WTC11 (cell line): ENCODE measurements at regions not wholly inside any gene's neighbourhood (a gene's known extent, or its start where the extent isn't known, plus 50 kb on each side); places are given as distances from the start of the nearest gene placed in this dataset.

Experiments used
- ATAC-seq: fragments of 200-7000 bp; cut with Tn5 transposase; 2 replicates; pipeline ENCODE4 v1.10.0; 2021; ENCODE audit warnings: mild to moderate bottlenecking, moderate library complexity
- CTCF ChIA-PET: fragments of 300-600 bp; sonication (Branson Sonifier 250); formaldehyde crosslinking; loops from one replicate; lab custom pipeline; 2021; ENCODE audit warnings: antibody characterized with exemption; lab: Charles Lee
- POLR2A ChIA-PET: fragments of 350-600 bp; sonication (Branson Sonifier 250); formaldehyde crosslinking; loops from one replicate; lab custom pipeline; 2021; ENCODE audit warnings: antibody characterized with exemption; lab: Charles Lee
- DNase-seq: peaks from one replicate; pipeline ENCODE4 v3.0.0; 2021; ENCODE audit warnings: low spot score
- H3K27ac Mint-ChIP-seq: 2 replicates; pipeline ENCODE4 v1.8.0; 2021; ENCODE audit warnings: mixed read lengths
- H3K27me3 Mint-ChIP-seq: 2 replicates; pipeline ENCODE4 v1.8.0; 2021; ENCODE audit warnings: low read depth, mild to moderate bottlenecking, moderate library complexity, mixed read lengths
- H3K36me3 Mint-ChIP-seq: 2 replicates; pipeline ENCODE4 v1.8.0; 2021; ENCODE audit warnings: mixed read lengths
- H3K4me1 Mint-ChIP-seq: 2 replicates; pipeline ENCODE4 v1.8.0; 2022; ENCODE audit warnings: mixed read lengths
- H3K4me3 Mint-ChIP-seq: 2 replicates; pipeline ENCODE4 v1.8.0; 2021; ENCODE audit warnings: mild to moderate bottlenecking, moderate library complexity, mixed read lengths
- H3K9me3 Mint-ChIP-seq: 2 replicates; pipeline ENCODE4 v1.8.0; 2021; ENCODE audit warnings: mixed read lengths
- ATF1 ChIP-seq: sonication (generic); formaldehyde crosslinking; IDR thresholded peaks from 2 replicates; pipeline ENCODE4 v1.8.1; 2023; ENCODE audit warnings: mild to moderate bottlenecking, moderate library complexity, missing genetic modification reagents
- CREM ChIP-seq: sonication (generic); formaldehyde crosslinking; IDR thresholded peaks from 2 replicates; pipeline ENCODE4 v1.8.1; 2022; ENCODE audit warnings: mild to moderate bottlenecking, missing genetic modification reagents, moderate library complexity
- CTCF ChIP-seq: fragments of 200-600 bp; IDR thresholded peaks from 2 replicates; pipeline ENCODE4 v1.8.0; 2022; ENCODE audit warnings: antibody characterized with exemption
- FOXJ3 ChIP-seq: sonication (generic); formaldehyde crosslinking; IDR thresholded peaks from 2 replicates; pipeline ENCODE4 v1.9.0; 2021; ENCODE audit warnings: missing genetic modification reagents, mild to moderate bottlenecking, borderline replicate concordance
- FOXK1 ChIP-seq: sonication (generic); formaldehyde crosslinking; IDR thresholded peaks from 2 replicates; pipeline ENCODE4 v1.8.0; 2022; ENCODE audit warnings: mild to moderate bottlenecking, moderate library complexity, missing genetic modification reagents
- HMGXB4 ChIP-seq: sonication (generic); formaldehyde crosslinking; IDR thresholded peaks from 2 replicates; pipeline ENCODE4 v1.8.1; 2023; ENCODE audit warnings: mild to moderate bottlenecking, moderate library complexity, missing genetic modification reagents
- MXD4 ChIP-seq: fragments of 250-450 bp; sonication (Bioruptor Pico); IDR thresholded peaks from 2 replicates; pipeline ENCODE4 v1.8.0; 2021; ENCODE audit warnings: mild to moderate bottlenecking, moderate library complexity, borderline replicate concordance
- NFYB ChIP-seq: sonication (generic); formaldehyde crosslinking; conservative IDR thresholded peaks from 2 replicates; pipeline ENCODE4 v1.8.0; 2022; ENCODE audit warnings: low read depth, missing genetic modification reagents
- OVOL2 ChIP-seq: fragments of 250-450 bp; sonication (Bioruptor Pico); IDR thresholded peaks from 2 replicates; pipeline ENCODE4 v1.9.0; 2021; ENCODE audit warnings: mild to moderate bottlenecking, borderline replicate concordance
- RORB ChIP-seq: fragments of 250-450 bp; sonication (Bioruptor Pico); IDR thresholded peaks from 2 replicates; pipeline ENCODE4 v1.9.0; 2021; ENCODE audit warnings: mild to moderate bottlenecking
- SMAD4 ChIP-seq: sonication (generic); formaldehyde crosslinking; IDR thresholded peaks from 2 replicates; pipeline ENCODE4 v1.8.0; 2022; ENCODE audit warnings: mild to moderate bottlenecking, missing genetic modification reagents
- SOX15 ChIP-seq: fragments of 250-450 bp; sonication (Bioruptor Pico); IDR thresholded peaks from 2 replicates; pipeline ENCODE4 v1.9.0; 2021; ENCODE audit warnings: mild to moderate bottlenecking
- ZNF121 ChIP-seq: sonication (generic); formaldehyde crosslinking; IDR thresholded peaks from 2 replicates; pipeline ENCODE4 v1.8.0; 2023; ENCODE audit warnings: missing genetic modification reagents
- TF ChIP-seq, protein P1 (sequence below): fragments of 250-450 bp; sonication (Bioruptor Pico); IDR thresholded peaks from 2 replicates; pipeline ENCODE4 v1.9.0; 2021; ENCODE audit warnings: mild to moderate bottlenecking
- TF ChIP-seq, protein P2 (sequence below): sonication (generic); formaldehyde crosslinking; conservative IDR thresholded peaks from 2 replicates; pipeline ENCODE4 v1.8.1; 2022; ENCODE audit warnings: mild to moderate bottlenecking, missing genetic modification reagents
- TF ChIP-seq, protein P3 (sequence below): sonication (generic); formaldehyde crosslinking; IDR thresholded peaks from 2 replicates; pipeline ENCODE4 v1.8.0; 2022; ENCODE audit warnings: missing genetic modification reagents

GRCh38 chr2:58481670-58482069 lies 240.5 kb upstream of the FANCL start:
- ChIA-PET CTCF (interaction anchor here (1.1 kb wide), 1 partner anchor 72 kb away, joined by 3 read pairs; no protein-coding TSS in a partner anchor), POLR2A (no interaction called here)
- no peak for ATAC-seq
- peaks cover 48% of the 10 kb centered on the region for H3K27me3 Mint-ChIP-seq
- DNase-seq: no peak
- H3K4me3 Mint-ChIP-seq: no peak overlapping the region
- H3K4me1 Mint-ChIP-seq: peaks cover 27% of the 10 kb centered on the region
- H3K9me3 Mint-ChIP-seq: peaks cover 13% of the 10 kb centered on the region
- H3K27ac Mint-ChIP-seq: no peak overlapping the region
- TF ChIP-seq ZNF121 (CRISPR knock-in tag) (peak; percentile 77), CREM (CRISPR knock-in tag) (no peak), NFYB (CRISPR knock-in tag) (no peak), CTCF (no peak), FOXJ3 (CRISPR knock-in tag) (no peak)
- H3K36me3 Mint-ChIP-seq: peaks cover 7% of the 10 kb centered on the region

DNA sequence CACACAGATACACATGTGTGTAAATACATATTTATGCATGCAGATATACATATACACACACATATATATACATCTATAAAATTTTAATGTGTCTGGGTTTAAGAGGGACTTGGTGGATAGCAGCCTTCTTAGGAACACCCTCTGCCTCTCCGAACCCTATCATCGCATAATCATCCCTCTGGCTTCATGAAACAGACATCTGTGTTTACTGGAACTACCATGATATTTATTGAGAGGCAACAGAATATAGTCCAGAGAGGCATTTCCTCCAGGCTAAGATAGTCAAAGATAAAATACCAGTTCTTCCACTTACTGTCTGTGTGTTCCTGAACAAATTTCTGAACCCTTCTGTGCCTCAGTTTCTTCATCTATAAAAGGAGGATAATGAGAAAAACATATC lies 239.0 kb upstream of the FANCL start:
- ATAC-seq: no peak
- Mint-ChIP-seq H3K4me1 (peaks cover 29% of the 10 kb centered on the region), H3K9me3 (peaks cover 6% of the 10 kb centered on the region; the same call in 1 of the 2 replicates), H3K36me3 (no peaks in the 10 kb centered on the region), H3K4me3 (no peak overlapping the region), H3K27me3 (peaks cover 46% of the 10 kb centered on the region)
- ChIA-PET CTCF (interaction anchor here (0.7 to 1.4 kb wide), 2 partner anchors 51 to 74 kb away, joined by 3 to 7 read pairs; no protein-coding TSS in a partner anchor), POLR2A (interaction anchor here (0.5 kb wide), 1 partner anchor 45 kb away, joined by 3 read pairs; no protein-coding TSS in a partner anchor)
- DNase-seq: no peak
- TF ChIP-seq MXD4 (CRISPR knock-in tag) (no peak), ATF1 (CRISPR knock-in tag) (no peak), SMAD4 (CRISPR knock-in tag) (no peak), HMGXB4 (CRISPR knock-in tag) (no peak), NFYB (CRISPR knock-in tag) (no peak), SOX15 (CRISPR knock-in tag) (no peak), FOXK1 (CRISPR knock-in tag) (no peak), RORB (CRISPR knock-in tag) (no peak), CTCF (no peak), OVOL2 (CRISPR knock-in tag) (no peak)
- TF ChIP-seq, protein P1, sequence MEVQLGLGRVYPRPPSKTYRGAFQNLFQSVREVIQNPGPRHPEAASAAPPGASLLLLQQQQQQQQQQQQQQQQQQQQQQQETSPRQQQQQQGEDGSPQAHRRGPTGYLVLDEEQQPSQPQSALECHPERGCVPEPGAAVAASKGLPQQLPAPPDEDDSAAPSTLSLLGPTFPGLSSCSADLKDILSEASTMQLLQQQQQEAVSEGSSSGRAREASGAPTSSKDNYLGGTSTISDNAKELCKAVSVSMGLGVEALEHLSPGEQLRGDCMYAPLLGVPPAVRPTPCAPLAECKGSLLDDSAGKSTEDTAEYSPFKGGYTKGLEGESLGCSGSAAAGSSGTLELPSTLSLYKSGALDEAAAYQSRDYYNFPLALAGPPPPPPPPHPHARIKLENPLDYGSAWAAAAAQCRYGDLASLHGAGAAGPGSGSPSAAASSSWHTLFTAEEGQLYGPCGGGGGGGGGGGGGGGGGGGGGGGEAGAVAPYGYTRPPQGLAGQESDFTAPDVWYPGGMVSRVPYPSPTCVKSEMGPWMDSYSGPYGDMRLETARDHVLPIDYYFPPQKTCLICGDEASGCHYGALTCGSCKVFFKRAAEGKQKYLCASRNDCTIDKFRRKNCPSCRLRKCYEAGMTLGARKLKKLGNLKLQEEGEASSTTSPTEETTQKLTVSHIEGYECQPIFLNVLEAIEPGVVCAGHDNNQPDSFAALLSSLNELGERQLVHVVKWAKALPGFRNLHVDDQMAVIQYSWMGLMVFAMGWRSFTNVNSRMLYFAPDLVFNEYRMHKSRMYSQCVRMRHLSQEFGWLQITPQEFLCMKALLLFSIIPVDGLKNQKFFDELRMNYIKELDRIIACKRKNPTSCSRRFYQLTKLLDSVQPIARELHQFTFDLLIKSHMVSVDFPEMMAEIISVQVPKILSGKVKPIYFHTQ (CRISPR knock-in tag): no peak
- TF ChIP-seq, protein P2, sequence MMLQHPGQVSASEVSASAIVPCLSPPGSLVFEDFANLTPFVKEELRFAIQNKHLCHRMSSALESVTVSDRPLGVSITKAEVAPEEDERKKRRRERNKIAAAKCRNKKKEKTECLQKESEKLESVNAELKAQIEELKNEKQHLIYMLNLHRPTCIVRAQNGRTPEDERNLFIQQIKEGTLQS (CRISPR knock-in tag): no peak
- TF ChIP-seq, protein P3, sequence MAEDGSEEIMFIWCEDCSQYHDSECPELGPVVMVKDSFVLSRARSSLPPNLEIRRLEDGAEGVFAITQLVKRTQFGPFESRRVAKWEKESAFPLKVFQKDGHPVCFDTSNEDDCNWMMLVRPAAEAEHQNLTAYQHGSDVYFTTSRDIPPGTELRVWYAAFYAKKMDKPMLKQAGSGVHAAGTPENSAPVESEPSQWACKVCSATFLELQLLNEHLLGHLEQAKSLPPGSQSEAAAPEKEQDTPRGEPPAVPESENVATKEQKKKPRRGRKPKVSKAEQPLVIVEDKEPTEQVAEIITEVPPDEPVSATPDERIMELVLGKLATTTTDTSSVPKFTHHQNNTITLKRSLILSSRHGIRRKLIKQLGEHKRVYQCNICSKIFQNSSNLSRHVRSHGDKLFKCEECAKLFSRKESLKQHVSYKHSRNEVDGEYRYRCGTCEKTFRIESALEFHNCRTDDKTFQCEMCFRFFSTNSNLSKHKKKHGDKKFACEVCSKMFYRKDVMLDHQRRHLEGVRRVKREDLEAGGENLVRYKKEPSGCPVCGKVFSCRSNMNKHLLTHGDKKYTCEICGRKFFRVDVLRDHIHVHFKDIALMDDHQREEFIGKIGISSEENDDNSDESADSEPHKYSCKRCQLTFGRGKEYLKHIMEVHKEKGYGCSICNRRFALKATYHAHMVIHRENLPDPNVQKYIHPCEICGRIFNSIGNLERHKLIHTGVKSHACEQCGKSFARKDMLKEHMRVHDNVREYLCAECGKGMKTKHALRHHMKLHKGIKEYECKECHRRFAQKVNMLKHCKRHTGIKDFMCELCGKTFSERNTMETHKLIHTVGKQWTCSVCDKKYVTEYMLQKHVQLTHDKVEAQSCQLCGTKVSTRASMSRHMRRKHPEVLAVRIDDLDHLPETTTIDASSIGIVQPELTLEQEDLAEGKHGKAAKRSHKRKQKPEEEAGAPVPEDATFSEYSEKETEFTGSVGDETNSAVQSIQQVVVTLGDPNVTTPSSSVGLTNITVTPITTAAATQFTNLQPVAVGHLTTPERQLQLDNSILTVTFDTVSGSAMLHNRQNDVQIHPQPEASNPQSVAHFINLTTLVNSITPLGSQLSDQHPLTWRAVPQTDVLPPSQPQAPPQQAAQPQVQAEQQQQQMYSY: no peak
- TF ChIP-seq, all 79 proteins: peak for 0
- no peak overlapping the region for H3K27ac Mint-ChIP-seq
